Embryonic facial prominence (tissue), 1 donor: ENCODE measurements at regions not wholly inside any gene's neighbourhood (a gene's known extent, or its start where the extent isn't known, plus 50 kb on each side); places are given as distances from the start of the nearest gene placed in this dataset.

Experiments
- DNase-seq: peaks from one replicate; pipeline ENCODE4 v3.0.0-alpha.2; 2016; ENCODE audit errors: extremely low spot score

- no peak for DNase-seq
These were observed 318.2 kb upstream of the CAMK1G start for GRCh38 chr1:209265301-209265700.

GRCh38 chr1:209266590-209267205 is 316.8 kb upstream of the CAMK1G start:
- no peak for DNase-seq

- DNase-seq, result no peak
These were observed 315.5 kb upstream of the CAMK1G start for GRCh38 chr1:209267968-209268367.

DNA sequence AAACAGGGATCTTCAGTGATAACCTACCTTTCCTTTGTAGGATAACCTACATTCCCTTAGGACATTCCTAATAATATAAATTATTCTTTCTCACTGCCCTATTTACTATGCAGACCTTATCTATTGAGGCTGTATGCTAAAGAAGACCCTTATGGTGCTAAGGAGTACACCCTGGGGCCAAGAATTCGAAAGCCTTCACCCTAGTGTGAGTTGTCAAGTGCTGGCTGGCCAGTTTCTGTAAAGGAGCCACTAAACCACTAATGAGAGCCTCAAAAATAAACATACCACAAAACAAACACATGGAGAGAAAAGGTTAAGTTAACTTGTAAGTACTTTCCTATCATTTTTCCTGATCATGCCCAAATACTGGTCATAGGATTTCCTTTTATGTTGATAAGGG is 315.0 kb upstream of the CAMK1G start:
- DNase-seq, result no peak

DNA sequence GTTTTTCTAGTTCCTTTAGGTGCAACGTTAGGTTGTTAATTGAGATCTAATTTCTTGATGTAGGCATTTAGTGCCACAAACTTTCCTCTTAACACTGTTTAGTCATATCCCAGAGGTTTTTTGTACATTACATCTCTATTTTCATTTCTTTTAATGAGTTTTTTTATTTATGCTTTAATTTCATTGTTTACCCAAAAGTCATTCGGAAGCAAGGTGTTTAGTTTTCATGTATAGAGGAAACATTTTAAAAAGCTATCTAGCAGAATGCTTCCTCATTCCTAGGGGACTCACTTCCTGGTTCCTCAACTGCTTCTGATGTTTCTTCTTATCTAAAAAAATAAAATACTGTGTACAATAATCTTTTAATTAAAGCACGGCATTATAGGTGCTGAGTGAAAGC is 307.2 kb upstream of the CAMK1G start:
- no peak for DNase-seq

GRCh38 chr1:209277662-209278061 is 305.9 kb upstream of the CAMK1G start:
- no peak for DNase-seq

DNA sequence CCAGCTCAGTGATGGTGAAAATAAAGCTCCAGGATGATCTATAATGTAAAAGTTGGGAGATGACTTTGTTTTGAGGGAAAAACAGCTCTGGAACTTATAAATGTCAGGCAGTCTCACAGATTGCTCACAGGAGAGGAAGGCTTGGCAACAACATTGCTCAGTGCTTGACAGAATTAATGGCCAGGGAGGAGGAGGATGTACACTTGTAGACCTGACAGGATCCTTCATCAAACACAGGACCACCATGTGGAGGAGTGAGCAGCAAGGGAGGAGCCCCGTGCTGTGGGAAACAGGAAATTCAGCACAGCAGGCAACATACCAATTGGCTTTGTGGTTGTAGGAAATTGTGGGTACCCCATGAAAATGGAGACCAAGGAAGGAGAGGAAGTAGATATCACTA is 291.8 kb upstream of the CAMK1G start:
- DNase-seq, result no peak

GRCh38 chr1:209302779-209303568 is 280.5 kb upstream of the CAMK1G start:
- DNase-seq, result no peak

- no peak for DNase-seq
These were observed 279.3 kb upstream of the CAMK1G start for GRCh38 chr1:209304166-209304565.

GRCh38 chr1:209305221-209305954 is 278.1 kb upstream of the CAMK1G start:
- DNase-seq, result no peak

- DNase-seq, result no peak
These were observed 275.7 kb upstream of the CAMK1G start for GRCh38 chr1:209307846-209308245.

DNA sequence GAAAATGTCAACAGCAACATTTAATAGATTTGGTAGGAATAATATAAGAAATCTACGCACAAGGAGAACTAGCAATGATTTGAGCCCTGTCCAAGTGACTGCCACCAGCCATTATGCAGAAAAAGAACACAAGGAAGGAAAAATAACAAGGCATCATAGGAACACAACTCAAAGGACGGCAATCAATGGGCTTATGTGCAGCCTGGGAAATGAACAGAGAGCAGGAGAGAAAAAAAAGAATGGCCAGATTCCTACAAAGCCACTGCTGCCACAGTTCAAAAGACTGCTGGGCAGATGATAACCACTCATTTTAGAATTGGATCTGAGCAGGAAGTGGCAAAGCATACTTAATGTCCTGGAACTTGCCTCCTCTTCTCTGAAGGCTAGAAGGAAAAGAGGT is 274.3 kb upstream of the CAMK1G start:
- DNase-seq, result no peak

- no peak for DNase-seq
These were observed 271.7 kb upstream of the CAMK1G start for GRCh38 chr1:209311770-209312169.

DNA sequence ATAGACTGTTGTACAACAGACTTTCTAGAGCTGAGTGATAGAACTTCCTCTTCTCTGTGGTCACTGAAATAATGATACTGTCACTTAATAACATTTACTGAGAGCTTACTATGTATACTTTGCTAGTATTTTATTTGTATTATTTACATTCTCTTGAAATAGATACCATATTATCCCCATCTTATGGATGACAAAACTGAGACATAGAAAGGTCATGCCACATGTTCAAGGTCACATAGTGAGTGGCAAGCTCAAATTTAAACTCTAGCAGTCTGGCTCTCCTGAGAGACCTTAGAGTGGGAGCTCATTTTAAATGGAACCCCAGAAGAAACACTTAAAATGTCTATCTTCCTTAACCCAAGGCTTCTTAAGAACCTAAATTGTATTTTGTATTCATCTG is 266.6 kb upstream of the CAMK1G start:
- no peak for DNase-seq

- DNase-seq, result no peak
These were observed 265.1 kb upstream of the CAMK1G start for GRCh38 chr1:209318181-209319056.

GRCh38 chr1:209319057-209319432 is 264.5 kb upstream of the CAMK1G start:
- no peak for DNase-seq

DNA sequence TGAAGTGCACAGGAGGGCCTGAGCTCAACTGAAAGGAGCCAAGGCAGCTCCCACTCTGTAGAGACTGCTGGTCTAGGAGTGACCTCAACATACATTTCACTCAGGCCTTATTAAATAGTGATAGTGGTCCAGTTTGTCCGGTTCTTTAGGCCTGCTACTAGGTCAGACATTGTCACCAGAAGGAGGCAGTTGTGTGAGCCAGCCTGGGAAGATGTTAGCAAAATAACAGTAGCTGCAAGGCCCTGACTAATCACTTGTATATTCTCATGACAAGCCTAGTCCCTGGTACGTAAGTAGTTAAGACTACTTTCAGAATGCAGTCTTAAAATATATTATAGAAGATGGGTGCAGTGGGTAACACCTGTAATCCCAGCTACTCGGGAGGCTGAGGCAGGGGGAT is 264.0 kb upstream of the CAMK1G start:
- DNase-seq, result no peak

- DNase-seq, result no peak
These were observed 259.8 kb upstream of the CAMK1G start for GRCh38 chr1:209323743-209324142.

DNA sequence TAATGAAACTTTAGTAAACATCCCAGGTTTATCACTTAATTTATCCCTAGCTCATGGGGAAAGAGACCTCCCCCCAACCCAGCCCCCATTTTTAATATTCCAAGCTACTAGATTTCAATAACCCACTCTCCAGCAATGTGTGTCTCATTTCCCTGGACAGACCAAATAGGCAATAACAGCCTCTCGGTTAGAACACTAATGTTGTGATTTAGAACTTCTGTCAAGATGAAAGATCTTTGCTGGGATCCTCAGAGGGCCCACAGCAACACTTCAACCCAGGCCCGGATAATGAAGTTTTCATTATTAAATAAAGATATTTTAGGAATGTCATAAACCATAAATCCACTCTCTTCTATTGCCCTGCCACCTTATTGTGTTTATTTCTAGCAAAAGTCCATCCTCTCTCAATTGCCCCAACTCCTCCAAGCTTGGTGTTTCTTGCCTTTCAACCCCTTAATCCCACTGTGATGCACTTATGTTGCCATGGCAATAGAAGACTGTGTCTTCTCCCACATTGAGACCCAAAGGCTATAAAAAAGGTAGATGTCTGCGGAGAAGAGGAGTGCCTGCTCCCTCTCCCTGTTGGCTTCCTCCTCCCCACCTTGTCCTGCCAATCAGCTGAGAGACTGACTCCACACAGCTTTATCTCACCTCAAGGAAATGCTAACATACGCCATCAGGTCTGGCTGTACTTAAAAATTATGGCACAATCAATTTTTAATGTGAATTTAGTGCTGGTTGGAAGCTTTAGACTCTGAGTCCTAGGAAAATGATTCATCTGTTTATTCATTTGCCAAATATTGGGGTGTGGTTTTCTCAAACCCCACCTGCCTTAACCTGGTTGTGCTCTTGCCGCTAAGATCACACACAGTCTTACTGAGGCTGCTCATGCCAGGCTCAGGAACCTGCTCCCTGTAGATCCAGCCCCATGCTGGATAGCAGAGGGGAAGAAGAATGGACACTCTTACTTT is 258.3 kb upstream of the CAMK1G start:
- no peak for DNase-seq

GRCh38 chr1:209326076-209326475 is 257.4 kb upstream of the CAMK1G start:
- DNase-seq, result no peak

DNA sequence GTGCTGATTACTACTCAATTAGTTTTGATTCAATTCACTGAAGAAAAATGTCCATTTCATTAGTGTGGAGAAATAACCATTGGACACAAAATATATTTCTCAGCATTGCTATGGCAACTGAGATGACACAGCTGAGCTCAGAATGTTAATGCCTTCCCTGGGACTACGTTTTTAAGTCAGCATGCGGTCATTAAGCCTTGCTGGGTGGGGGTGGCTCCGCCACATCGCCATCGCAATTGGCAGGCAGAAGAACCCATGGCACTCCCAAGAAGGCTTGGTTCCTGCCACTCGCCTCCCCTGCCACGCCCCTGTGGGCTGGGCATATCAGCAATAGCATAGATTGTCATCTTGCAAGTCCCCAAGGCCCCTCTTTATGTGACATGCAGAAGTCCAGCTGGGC is 256.7 kb upstream of the CAMK1G start:
- DNase-seq, result no peak
